ENCODE measurements at regions not wholly inside any gene's neighbourhood (a gene's known extent, or its start where the extent isn't known, plus 50 kb on each side); places are given as distances from the start of the nearest gene placed in this dataset.

- DNase-seq: no peak
- TF ChIP-seq CTCF (IDR thresholded peaks at IDR 0.05) (no peak), POLR2A (IDR thresholded peaks at IDR 0.05) (no peak), EP300 (IDR thresholded peaks at IDR 0.05) (no peak), POLR2AphosphoS5 (IDR thresholded peaks at IDR 0.05) (no peak)
- Histone ChIP-seq H3K4me1 (no peaks in the 10 kb centered on the region), H3K9me3 (no peaks in the 10 kb centered on the region), H3K27me3 (peaks cover 0 to 16% (median 0%) of the 10 kb centered on the region in 3 donors), H3K27ac (no peak overlapping the region), H3K36me3 (no peaks in the 10 kb centered on the region), H3K4me3 (no peak overlapping the region)
- intact Hi-C loops (cut with DNase I; ENCODE audit: low total_unique reads): no loop called here
- 76 to 80% (median 78%) methylated on average over 4 of the region's 4 CpGs for WGBS, 5 donors
Observed at GRCh38 chr4:3818371-3818770, 52.2 kb downstream of the ADRA2C start.

- Histone ChIP-seq H3K27me3 (peaks cover 0 to 16% (median 0%) of the 10 kb centered on the region in 3 donors), H3K4me1 (no peaks in the 10 kb centered on the region), H3K9me3 (no peaks in the 10 kb centered on the region), H3K27ac (no peak overlapping the region), H3K36me3 (no peaks in the 10 kb centered on the region), H3K4me3 (no peak overlapping the region)
- no peak for DNase-seq
- WGBS, 5 donors: 71 to 87% (median 79%) methylated on average over 14 to 17 of the region's 17 CpGs
- TF ChIP-seq POLR2AphosphoS5 (IDR thresholded peaks at IDR 0.05): no peak
- TF ChIP-seq CTCF (IDR thresholded peaks at IDR 0.05): no peak
- no peak for TF ChIP-seq EP300 (IDR thresholded peaks at IDR 0.05)
- TF ChIP-seq POLR2A (IDR thresholded peaks at IDR 0.05): no peak
- intact Hi-C loops (cut with DNase I; ENCODE audit: low total_unique reads): no loop called here
Observed at GRCh38 chr4:3819210-3819919, 53.2 kb downstream of the ADRA2C start.

GRCh38 chr4:3820016-3820805 lies 54.0 kb downstream of the ADRA2C start:
- no peak for DNase-seq
- peaks cover 0 to 16% (median 0%) of the 10 kb centered on the region in 3 donors for H3K27me3 ChIP-seq
- no peaks in the 10 kb centered on the region for H3K9me3 ChIP-seq
- H3K36me3 ChIP-seq: no peaks in the 10 kb centered on the region
- 65 to 76% (median 74%) methylated on average over 12 to 14 of the region's 14 CpGs for WGBS, 5 donors
- intact Hi-C loops (cut with DNase I; ENCODE audit: low total_unique reads): no loop called here
- H3K27ac ChIP-seq: no peak overlapping the region
- no peaks in the 10 kb centered on the region for H3K4me1 ChIP-seq
- TF ChIP-seq POLR2A (IDR thresholded peaks at IDR 0.05): no peak
- no peak overlapping the region for H3K4me3 ChIP-seq

- TF ChIP-seq CTCF (IDR thresholded peaks at IDR 0.05) (no peak), EP300 (IDR thresholded peaks at IDR 0.05) (no peak), POLR2AphosphoS5 (IDR thresholded peaks at IDR 0.05) (no peak), POLR2A (IDR thresholded peaks at IDR 0.05) (no peak)
- no peak for DNase-seq
- H3K4me1 ChIP-seq: no peaks in the 10 kb centered on the region
- intact Hi-C loops (cut with DNase I; ENCODE audit: low total_unique reads): no loop called here
- peaks cover 0 to 16% (median 0%) of the 10 kb centered on the region in 3 donors for H3K27me3 ChIP-seq
- no peaks in the 10 kb centered on the region for H3K9me3 ChIP-seq
- H3K36me3 ChIP-seq: no peaks in the 10 kb centered on the region
- 67 to 72% (median 71%) methylated on average over 24 of the region's 24 CpGs for WGBS, 5 donors
- no peak overlapping the region for H3K4me3 ChIP-seq
- no peak overlapping the region for H3K27ac ChIP-seq
Observed at GRCh38 chr4:3820806-3821579, 54.8 kb downstream of the ADRA2C start.

All from stomach (tissue), 8 donors.